Posterior cingulate gyrus (tissue), 11 donors: ENCODE measurements at regions not wholly inside any gene's neighbourhood (a gene's known extent, or its start where the extent isn't known, plus 50 kb on each side); places are given as distances from the start of the nearest gene placed in this dataset.
"Not testable (repeated sequence)": the region's sequence is repeated elsewhere in the genome, so short reads cannot be mapped to it uniquely, and the experiment has no call there.

ENCODE experiments used
- DNase-seq, 10 donors: peaks; one replicate each; pipeline versions ENCODE4 v3.0.0 to v3.0.0-alpha.2; 2020 to 2021; ENCODE audit warnings: mixed read lengths in 3 of 10
- intact Hi-C: fragments of 100-400 bp; cut with DNase I; formaldehyde crosslinking; loops from one replicate; pipeline ENCODE4 v1.15.1; 2023

DNA sequence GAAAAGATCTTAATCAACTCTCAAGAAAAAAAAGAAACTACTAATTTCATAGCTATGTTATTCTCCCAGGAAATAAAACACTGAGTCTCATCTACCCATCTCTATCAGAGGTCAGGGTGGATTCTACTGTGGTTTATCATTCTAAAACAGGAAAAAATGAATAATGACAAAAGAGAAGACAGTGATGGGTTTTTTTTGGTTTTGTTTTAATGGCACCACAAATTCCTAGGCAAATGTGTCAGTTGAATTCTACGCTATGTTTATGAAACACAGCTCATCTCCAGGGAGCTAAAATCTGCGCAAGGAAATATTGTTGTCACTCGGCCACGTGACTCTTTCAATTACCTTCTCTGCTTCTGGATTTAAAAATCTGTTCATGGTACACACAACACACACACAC, 393.4 kb upstream of the SORCS1 start:
- no peak for DNase-seq
- intact Hi-C loops = no loop called here

DNA sequence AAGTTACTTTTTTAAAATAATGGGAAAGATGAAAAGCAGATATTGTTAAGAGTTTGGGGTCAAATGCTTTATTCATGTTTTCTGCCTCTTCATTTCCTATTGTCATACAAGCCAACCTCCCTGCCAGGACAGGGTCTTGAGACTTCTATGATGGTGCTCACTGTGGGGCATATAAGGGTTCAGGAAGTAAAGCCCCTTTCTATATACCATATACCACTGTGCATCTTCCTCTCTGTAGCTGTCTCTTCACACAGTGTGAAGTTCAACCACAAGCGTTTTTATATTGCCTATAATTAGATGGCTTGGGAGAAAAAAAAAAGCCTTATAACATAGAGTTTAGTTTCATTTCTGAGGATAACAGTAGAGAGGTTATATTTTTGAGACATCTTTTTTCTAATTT, 389.8 kb upstream of the SORCS1 start:
- DNase-seq = no peak
- intact Hi-C loops = no loop called here

DNA sequence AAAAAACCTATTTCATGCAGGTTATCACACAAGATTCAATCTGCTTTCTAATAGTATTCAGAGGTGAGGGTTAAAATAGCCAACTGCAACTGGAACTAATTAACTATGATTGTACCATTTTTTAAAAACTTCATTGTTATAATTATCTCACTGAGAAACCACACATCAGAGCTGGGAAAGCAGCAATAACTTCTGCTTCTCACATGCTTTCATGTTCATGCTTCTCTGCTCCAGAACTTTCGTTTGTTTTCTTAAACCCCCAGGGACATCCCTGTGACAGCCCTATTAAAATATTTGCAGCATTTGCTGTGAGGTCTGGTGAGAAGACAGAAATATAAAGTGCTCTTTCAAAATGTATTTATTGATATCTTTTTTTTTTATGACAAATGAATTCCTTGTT, 389.0 kb upstream of the SORCS1 start:
- DNase-seq = no peak
- intact Hi-C loops = no loop called here

DNA sequence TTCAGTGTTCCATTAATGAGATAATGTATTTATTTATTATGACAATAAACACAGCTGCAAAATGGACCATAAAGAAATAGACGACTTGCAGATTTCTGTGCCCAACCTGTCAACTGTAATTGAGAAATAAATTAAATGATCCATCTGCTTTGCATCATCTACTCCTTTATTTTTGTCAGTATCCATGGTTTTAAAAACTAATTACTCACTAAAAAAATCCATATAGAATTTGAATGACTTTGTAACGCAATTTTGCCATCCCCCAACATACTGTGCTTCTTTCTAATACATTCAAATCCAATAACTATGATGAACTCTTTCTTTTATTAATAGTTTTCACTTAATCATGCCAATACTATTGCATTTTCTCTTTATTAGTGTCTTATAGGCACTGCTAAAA, 388.5 kb upstream of the SORCS1 start:
- no peak for DNase-seq
- intact Hi-C loops = no loop called here

DNA sequence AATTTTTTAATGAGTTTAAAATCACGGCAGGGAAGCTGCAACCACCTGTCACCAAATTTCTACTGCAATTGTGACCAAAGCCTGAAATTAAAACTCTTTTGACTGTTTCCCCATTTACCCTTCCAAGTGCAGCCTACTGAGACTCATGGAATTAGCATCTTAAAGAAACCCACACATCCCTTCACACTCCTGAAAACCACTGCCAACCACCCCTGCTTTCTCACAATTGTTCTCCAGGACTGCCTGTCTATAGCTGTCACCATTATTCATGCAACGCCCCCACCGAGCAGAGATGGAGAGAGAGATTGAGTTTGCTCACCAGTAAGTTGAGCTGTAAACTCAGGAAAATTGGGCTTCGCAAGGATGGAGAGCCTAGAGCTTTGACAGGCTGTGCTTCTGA, 383.8 kb upstream of the SORCS1 start:
- intact Hi-C loops = no loop called here
- DNase-seq = peak in 7 of 10 donors; percentile 18 to 88 (median 49)

DNA sequence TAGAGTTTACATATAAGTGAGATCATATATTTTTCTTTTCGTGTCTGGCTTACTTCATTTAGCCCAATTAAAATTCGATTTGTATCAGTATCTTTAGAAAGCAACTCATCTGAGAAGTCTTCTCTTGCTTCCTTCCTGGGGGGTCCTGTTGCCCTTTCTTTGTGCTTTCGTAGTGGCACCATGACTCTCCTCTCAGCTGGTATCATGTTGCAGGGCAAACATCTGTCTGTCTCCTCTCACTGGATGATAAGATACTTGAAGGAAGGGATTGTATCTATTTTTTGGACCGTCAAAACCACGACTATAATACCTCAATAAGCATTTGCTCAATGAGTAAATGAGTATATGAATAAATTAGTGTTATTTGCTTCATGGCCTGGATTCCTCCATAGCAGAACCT, 382.5 kb upstream of the SORCS1 start:
- DNase-seq = no peak
- intact Hi-C loops = no loop called here

DNA sequence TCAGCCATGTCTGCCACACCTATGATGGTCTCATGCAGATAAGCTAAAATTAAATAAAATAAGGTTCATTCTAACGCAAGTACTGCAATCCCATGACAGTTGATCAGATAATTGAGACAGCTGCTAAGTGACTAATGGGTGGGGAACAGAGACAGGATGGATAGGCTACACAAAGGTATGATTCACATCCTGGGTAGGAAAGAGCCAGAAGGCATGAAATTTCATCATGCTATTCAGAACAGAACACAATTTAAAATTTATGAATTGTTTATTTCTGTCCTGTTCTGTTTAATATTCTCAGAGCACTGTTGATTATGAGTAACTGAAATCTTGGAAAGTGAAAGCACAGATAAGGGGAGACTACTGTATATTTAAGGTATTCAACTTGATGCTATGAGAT, 381.8 kb upstream of the SORCS1 start:
- intact Hi-C loops = no loop called here

DNA sequence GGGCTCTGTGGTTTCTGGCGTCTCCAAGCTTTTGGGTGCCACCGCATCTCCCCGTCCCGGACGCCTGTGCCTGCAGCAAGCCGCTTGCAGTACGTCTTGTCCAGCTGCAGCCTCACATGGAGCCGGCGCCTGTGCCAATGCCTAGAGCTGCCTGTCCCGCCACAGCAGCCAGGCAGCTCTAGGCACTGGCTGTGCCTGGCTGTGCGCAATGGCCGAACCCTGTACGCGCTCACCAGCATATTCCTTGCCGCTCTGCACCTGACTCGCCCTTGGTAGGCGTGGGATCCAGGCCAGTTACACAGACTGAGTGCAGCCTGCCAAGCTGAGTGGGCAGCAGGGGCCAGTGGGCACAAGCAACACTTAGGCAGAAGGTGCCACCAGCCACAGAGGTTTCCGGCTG, 381.2 kb upstream of the SORCS1 start:
- peak in 4 of 10 donors; percentile 7 to 77 (median 66) for DNase-seq
- intact Hi-C loops = no loop called here

More for the DNA sequence above, 381.8 kb upstream of the SORCS1 start:
- no peak for DNase-seq

DNA sequence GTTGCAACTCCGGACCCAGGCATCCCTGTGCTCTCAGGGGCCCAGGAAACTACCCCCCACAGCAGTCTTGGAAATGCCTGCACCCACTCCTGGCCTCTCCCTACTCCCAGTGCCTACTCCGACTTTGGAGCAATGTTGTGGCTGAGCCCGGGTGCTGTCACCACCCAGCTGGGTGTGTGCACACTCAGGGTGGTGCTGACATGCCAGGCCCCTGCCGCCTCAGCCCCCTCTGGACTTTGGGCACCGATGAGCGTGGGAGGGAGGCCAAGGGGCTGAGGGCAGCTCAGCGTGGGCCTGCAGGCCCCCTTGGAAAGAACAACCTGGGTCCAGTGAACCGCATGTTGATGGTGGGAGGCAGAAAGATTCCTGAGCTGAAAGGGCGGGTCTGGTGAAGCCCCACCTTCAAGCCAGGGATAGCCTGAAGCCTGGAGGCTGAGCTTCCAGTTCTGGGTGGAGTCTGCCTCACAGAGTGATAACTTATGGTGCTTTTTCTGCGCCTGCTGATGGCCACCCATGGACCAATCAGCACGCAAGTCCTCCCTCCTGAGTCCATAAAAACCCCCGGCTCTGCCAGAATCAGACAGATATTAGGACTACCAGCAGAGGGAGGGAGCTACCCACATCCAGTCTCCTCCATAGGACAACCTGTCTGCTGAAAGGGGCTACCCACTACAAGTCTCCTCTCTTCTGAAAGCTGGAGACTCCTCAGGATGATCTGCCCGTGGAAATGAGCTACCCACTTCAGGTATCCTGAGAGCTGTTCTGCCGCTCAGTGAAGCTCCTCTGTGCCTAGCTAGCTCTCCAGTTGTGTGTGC, 380.4 kb upstream of the SORCS1 start:
- DNase-seq = peak in 1 of 10 donors; percentile 55
- intact Hi-C loops = no loop called here

DNA sequence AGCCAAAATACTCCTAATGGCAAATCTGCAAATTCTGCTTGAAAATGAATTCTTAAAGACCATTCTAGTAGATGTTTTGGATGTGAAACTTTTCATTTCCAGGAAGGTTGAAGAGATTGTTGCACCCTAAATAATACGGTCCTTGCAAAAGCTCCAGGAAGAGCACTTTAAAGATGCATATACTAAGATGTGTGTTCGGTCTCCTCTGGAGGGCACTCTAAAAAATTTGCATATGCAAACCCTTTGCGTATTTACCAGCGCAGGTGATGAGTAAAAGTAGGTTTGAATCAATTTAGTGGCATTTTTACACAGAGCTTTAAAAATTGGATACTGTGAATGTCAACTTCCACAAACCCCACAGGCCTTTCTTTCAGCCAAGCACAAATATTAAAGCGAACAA, 378.1 kb upstream of the SORCS1 start:
- intact Hi-C loops = no loop called here
- DNase-seq = no peak

DNA sequence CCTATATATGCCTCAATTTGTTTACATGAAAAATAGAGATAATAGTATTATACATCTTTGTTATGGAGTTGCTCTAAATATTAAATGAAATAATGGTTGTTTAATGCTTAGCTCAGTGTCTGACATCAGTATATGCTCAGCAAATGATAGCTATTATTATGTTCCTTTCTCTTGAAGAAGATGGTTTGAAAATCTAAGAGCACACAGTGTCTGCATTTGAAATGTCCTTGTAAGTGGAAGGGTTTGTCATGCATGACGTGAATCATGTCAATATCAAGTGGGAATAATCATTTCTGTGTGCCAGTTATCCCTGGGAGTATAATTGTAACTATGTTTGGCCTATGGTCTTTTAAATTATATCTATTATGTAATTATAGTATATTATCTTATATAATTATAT, 377.5 kb upstream of the SORCS1 start:
- intact Hi-C loops = no loop called here
- no peak for DNase-seq

DNA sequence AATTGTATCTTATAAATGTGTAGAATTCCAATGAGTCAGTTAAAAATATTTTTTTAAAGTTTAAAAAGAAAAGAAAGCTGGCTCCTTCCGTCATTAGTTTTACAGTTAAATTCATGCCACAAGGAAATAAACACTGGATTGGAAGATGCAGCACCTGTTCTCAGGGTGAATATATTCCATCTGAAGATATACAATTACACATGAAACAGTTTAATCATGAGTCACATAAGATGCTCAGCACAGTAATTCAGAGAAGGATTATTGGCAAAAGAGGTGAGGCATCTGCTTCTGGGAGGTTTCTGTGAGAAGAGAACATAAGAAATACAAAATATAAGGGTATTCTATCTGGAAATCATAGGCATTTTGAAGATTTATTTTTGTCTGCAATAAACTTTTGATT, 376.5 kb upstream of the SORCS1 start:
- intact Hi-C loops = no loop called here
- no peak for DNase-seq

DNA sequence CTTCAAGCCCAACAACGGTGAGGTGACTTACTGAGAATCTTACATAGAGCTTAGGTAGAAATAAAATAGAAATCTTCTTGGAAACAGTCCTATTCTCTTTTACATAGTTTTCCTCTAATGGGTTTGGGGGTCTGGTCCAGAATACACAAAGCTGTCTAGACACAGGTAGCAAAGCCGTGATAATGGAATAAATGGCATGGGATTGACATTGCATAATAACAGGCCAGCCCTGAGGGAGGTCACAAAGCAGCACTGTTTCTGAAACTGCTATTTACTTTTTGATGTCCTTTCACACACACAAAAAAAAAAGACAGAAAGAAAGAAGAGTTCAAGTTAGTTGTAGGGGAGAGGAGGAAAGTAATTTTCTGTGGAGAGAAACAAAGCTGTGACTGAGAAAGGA, 364.8 kb upstream of the SORCS1 start:
- no peak for DNase-seq
- intact Hi-C loops = no loop called here

DNA sequence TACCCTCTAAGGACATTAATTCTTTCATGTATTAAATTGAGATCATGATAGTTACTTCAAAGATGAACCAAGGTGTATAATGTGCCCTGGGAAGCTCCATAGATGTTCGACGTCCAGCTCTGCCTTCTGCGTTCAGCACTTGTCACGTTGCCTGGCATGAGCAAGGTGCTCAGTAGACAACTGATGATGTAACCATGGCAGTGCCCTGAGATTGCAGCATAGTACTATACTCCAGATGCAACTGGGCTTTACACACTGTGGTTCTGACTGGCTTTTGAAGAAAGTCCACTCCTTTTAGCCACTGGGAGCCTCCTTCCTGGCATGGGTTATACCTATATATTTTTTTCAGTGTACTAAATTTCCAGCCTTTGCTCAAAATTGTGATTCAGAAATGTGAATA, 355.8 kb upstream of the SORCS1 start:
- no peak for DNase-seq

DNA sequence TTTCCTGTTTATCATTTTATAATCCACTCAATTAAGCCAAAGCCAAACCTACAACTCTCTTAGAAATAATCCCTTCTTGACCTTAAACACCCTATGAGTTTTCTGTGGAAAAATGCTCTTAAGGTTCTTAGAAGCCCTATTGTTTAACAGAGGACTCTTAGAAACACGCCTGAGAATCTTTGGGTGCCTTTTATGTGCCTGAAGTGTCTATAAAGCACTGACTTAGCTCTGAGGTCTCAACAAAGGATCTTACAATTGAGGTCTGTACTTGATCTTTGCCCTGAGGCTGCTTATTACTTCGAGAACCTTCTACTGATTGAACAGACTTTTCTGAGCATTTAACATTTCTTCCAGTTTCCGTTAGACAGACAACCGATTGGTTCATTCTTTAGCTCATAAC, 353.3 kb upstream of the SORCS1 start:
- DNase-seq = no peak
- intact Hi-C loops = no loop called here

More for the DNA sequence above, 355.8 kb upstream of the SORCS1 start:
- intact Hi-C loops = no loop called here

DNA sequence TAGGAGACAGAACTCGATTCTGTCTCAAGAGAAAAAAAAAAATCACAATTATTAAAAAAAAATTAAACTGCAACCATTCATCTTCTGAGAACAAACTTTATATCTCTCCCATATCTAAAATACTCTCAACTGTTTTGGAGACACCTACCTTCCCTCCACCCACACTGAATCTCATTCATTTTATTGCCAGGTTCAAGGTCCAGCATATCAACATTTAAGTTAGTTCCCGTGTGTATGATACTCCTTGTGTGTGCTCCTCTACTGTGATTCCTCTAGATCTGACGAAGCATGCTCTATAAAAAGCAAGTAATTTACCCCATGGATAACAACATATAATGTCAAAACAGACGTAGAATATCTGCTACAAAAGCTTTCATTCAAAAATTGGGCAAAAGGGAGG, 351.8 kb upstream of the SORCS1 start:
- DNase-seq = no peak
- intact Hi-C loops = no loop called here

DNA sequence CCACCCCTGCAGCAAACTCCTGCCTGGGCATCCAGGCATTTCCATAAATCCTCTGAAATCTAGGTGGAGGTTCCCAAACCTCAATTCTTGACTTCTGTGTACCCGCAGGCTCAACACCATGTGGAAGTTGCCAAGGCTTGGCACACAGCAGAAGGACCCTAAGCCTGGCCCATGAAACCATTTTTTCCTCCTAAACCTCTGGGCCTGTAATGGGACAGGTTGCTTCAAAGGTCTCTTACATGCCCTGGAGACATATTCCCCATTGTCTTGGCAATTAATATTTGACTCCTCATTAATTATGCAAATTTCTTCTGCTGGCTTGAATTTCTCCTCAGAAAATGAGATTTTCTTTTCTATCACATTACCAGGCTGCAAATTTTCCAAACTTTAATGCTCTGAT, 339.5 kb upstream of the SORCS1 start:
- DNase-seq, intact Hi-C loops: not testable (repeated sequence)

DNA sequence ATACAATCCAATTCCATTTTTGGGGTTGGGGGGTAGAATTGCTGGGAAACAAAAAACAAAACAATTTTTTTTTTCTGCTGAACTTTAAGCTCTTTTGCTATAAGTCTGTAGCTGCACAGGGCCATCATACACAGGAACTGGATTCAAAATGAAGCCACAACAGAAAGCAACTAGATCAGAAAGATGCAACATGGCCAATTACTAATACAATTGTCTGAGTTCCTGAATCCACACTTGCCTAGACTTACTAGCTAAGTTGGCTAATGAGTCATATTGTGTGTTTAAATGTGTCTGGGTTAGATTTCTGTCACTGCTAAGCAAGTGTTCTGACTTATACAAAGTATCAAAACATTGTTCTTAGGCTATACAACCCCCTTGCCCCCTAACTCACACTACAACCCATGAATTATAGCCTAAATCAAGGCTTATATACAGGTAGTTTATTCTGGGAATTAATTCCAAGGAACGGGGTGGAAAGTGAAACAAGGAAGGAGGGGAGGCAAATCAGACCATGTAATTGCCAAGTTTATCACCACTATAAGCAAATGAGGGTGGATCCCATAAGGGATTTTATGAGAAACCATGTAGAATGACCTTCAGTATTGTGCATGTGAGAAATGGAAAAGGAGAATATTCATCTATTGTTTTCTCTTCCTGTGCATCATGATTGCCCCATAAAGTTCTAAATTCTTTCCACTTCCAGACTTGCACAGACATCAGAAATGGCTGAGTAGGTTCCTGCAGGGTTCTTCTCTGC, 337.9 kb upstream of the SORCS1 start:
- DNase-seq = no peak
- intact Hi-C loops = no loop called here

DNA sequence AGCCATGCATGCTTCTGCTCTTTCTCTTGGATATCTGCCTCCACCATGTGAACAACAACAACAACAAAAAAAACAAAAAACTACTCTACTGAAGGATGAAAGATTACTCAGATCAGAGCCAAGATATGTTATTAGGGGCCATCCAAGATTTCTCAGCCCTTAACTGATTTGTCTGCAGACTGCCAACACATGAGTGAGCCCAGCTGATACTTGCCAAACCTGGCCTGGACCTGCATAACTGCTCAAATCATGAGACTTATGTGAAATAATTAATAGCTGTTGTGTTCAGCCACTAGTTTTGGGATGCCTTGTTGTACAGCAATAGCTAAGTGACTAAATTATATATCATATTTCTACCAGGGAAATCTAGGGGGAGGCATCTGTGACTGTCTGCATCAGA, 334.5 kb upstream of the SORCS1 start:
- intact Hi-C loops = no loop called here
- DNase-seq = no peak

DNA sequence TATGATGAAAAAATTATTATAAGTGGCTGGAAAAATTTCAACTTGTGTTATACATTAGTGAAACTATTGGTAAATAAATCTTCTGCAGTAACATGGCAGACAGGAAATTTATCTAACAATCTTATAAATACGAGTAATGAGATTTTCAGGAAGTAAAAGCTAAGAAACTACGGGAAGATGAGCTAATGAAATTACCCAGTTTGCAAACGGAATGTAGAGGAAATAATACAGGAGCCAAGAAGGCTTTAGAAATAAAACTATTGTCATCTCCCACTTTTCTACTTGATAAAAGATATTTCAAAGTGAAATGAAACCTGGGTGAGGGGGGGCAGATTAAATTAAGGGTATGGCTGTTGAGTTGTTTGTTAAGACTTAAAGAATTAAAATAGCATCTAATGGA, 332.5 kb upstream of the SORCS1 start:
- intact Hi-C loops = no loop called here
- no peak for DNase-seq

DNA sequence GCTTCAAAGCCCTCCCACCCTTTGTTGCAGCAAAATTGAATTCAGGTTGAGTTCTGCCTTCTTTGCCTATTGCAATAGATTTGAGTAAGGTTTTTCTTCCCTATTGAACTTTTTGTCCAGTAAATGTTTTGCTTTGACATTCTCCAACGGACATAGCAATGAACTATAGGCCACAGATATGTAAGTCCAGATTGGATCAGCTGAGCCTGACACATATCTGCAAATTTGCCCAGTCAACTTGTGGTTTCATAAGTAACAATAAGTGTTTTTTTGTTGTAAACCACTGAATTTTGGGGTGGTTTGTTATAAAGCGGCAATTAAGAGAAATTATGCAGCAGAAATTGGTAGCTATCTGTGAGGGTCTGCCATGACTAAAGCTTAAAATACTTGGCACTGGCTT, 332.1 kb upstream of the SORCS1 start:
- no peak for DNase-seq
- intact Hi-C loops = no loop called here

DNA sequence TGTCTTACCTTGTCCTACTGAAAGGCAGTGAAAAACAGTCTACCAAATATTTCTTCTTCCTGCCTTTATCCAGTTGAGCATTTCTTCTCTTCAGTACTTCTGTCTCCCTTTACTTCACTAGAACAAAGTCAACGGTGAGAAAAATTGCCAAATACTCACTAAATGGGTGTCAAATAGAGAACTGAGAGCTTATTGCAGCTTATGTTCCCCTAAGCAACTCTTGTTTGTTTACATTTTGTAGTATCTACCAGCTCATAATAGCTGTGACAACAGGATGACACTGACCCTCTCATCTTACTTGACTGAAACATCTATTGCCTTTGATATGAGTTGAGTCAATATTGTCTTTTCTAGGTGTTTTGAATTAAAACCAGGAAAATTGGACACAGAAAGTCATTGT, 327.9 kb upstream of the SORCS1 start:
- no peak for DNase-seq
- intact Hi-C loops = no loop called here
